Astrocyte of the cerebellum (primary cell): ENCODE measurements at regions not wholly inside any gene's neighbourhood (a gene's known extent, or its start where the extent isn't known, plus 50 kb on each side); places are given as distances from the start of the nearest gene placed in this dataset.
"Not testable (repeated sequence)": the region's sequence is repeated elsewhere in the genome, so short reads cannot be mapped to it uniquely, and the experiment has no call there.

Experiments used
- DNase-seq: peaks from one replicate; pipeline ENCODE4 v3.0.0-alpha.2; 2011; ENCODE audit warnings: low read depth
- H3K4me3 ChIP-seq: 2 replicates; pipeline ENCODE4 v1.5.1; 2011; ENCODE audit warnings: mild to moderate bottlenecking, low read depth, low read length, moderate library complexity
- CTCF ChIP-seq: IDR thresholded peaks from 2 replicates; pipeline ENCODE4 v1.5.1; 2012; ENCODE audit warnings: low read length, low read depth, moderate library complexity, mild to moderate bottlenecking; ENCODE audit errors: missing control alignments
- in situ Hi-C: cut with HindIII; loops from 2 replicates; pipeline ENCODE4 v1.10.0; 2017; ENCODE audit warnings: low sequenced_read_pairs

- in situ Hi-C loops: no loop called here
- DNase-seq: peak; percentile 9
- no peak overlapping the region for H3K4me3 ChIP-seq
- no peak for TF ChIP-seq CTCF
Measured at GRCh38 chrX:11899091-11899490, 141.1 kb downstream of the MSL3 start.

GRCh38 chrX:11905933-11906332 is 147.9 kb downstream of the MSL3 start:
- DNase-seq, H3K4me3 ChIP-seq, in situ Hi-C loops: not testable (repeated sequence)

GRCh38 chrX:11908371-11908770 is 150.3 kb downstream of the MSL3 start:
- H3K4me3 ChIP-seq: no peak overlapping the region
- no peak for DNase-seq
- in situ Hi-C loops: no loop called here
- TF ChIP-seq CTCF: peak; percentile 61

GRCh38 chrX:11913001-11913400 is 155.0 kb downstream of the MSL3 start:
- in situ Hi-C loops: no loop called here
- H3K4me3 ChIP-seq: no peak overlapping the region
- TF ChIP-seq CTCF: no peak
- DNase-seq: no peak

GRCh38 chrX:11929476-11929875 is 171.4 kb downstream of the MSL3 start:
- H3K4me3 ChIP-seq: no peak overlapping the region
- DNase-seq: no peak
- no peak for TF ChIP-seq CTCF
- in situ Hi-C loops: no loop called here

- DNase-seq: no peak
- TF ChIP-seq CTCF: no peak
- H3K4me3 ChIP-seq: no peak overlapping the region
- in situ Hi-C loops: no loop called here
Measured at GRCh38 chrX:11932423-11932822, 174.4 kb downstream of the MSL3 start.

- no peak for DNase-seq
- no peak for TF ChIP-seq CTCF
- no peak overlapping the region for H3K4me3 ChIP-seq
- in situ Hi-C loops: no loop called here
Measured at GRCh38 chrX:11934089-11934488, 176.1 kb downstream of the MSL3 start.
